GM12878 (cell line): ENCODE measurements at regions not wholly inside any gene's neighbourhood (a gene's known extent, or its start where the extent isn't known, plus 50 kb on each side); places are given as distances from the start of the nearest gene placed in this dataset.
"Not testable (repeated sequence)": the region's sequence is repeated elsewhere in the genome, so short reads cannot be mapped to it uniquely, and the experiment has no call there.

Experiments used
- ATAC-seq: fragments of 200-7000 bp; cut with Tn5 transposase; 3 replicates; pipeline ENCODE4 v1.9.1; 2020; ENCODE audit warnings: mild to moderate bottlenecking, moderate library complexity
- BruUV-seq: library from RNA; stranded (reverse); fragments of 400-500 nt; replicated peaks from 2 replicates; lab custom pipeline; 2021; lab: Mats Ljungman, UMichigan
- CTCF ChIA-PET: fragments of 300-600 bp; sonication (Branson Sonifier 250); formaldehyde crosslinking; extraction: SDS; loops from one replicate; lab custom pipeline; 2021; ENCODE audit warnings: inconsistent platforms; lab: Yijun Ruan, JAX
- POLR2A ChIA-PET: fragments of 350-600 bp; formaldehyde crosslinking; extraction: SDS; loops from one replicate; lab custom pipeline; 2021; ENCODE audit warnings: inconsistent platforms; lab: Charles Lee
- RAD21 ChIA-PET: fragments of 300-600 bp; sonication (Branson Sonifier 250); formaldehyde crosslinking; loops from one replicate; lab custom pipeline; 2023; ENCODE audit warnings: antibody characterized with exemption; ENCODE audit not compliant: unreplicated experiment; lab: Charles Lee
- SMC1A ChIA-PET: fragments of 300-600 bp; sonication (Branson Sonifier 250); formaldehyde crosslinking; loops from one replicate; lab custom pipeline; 2023; ENCODE audit not compliant: unreplicated experiment, uncharacterized antibody; lab: Charles Lee
- DNase-seq: peaks from one replicate; pipeline ENCODE4 v3.0.0-alpha.2; 2011; ENCODE audit warnings: low read depth, low spot score
- FAIRE-seq: peaks from 3 replicates; lab custom pipeline; 2011; peaks lifted over from hg19 to GRCh38; lab: Jason Lieb, UNC
- H2AFZ ChIP-seq: 2 replicates; pipeline ENCODE4 v1.6.0; 2011; ENCODE audit warnings: low read depth, low read length, control low read depth; ENCODE audit not compliant: control insufficient read depth
- H3K27ac ChIP-seq: 2 replicates; pipeline ENCODE4 v1.5.1; 2011; ENCODE audit warnings: control low read depth; ENCODE audit not compliant: control insufficient read depth, insufficient read depth
- H3K27me3 ChIP-seq, 2 experiments: replicated peaks in 1 of 2; 2 replicates each; pipeline versions ENCODE4 v1.6.0 to v1.6.1; 2011; ENCODE audit warnings: low read length in 1 of 2; ENCODE audit not compliant: control insufficient read depth in 2 of 2, insufficient read depth in 2 of 2
- H3K36me3 ChIP-seq, 2 experiments: 2 replicates each; pipeline ENCODE4 v1.5.1; 2011; ENCODE audit warnings: low read length in 1 of 2; ENCODE audit not compliant: control insufficient read depth in 2 of 2, insufficient read depth in 2 of 2
- H3K4me1 ChIP-seq: 2 replicates; pipeline ENCODE4 v1.6.1; 2011; ENCODE audit warnings: mild to moderate bottlenecking, low read length, moderate library complexity, mixed read lengths; ENCODE audit not compliant: control insufficient read depth, insufficient read depth
- H3K4me2 ChIP-seq: 2 replicates; pipeline ENCODE4 v1.6.0; 2011; ENCODE audit warnings: control low read depth; ENCODE audit not compliant: control insufficient read depth, insufficient read depth
- H3K4me3 ChIP-seq: fragments of 200-600 bp; sonication (generic); 2 replicates; pipeline ENCODE4 v1.5.1; 2016
- H3K79me2 ChIP-seq: 2 replicates; pipeline ENCODE4 v1.6.0; 2011; ENCODE audit warnings: low read length; ENCODE audit not compliant: control insufficient read depth, insufficient read depth
- H3K9ac ChIP-seq: 2 replicates; pipeline ENCODE4 v1.8.0; 2011; ENCODE audit warnings: low read length, control low read depth, mixed read lengths; ENCODE audit not compliant: control insufficient read depth, insufficient read depth
- H3K9me3 ChIP-seq: replicated peaks from 3 replicates; pipeline ENCODE4 v1.5.1; 2011; ENCODE audit warnings: mild to moderate bottlenecking, low read length; ENCODE audit not compliant: control insufficient read depth, insufficient read depth
- H4K20me1 ChIP-seq: 2 replicates; pipeline ENCODE4 v1.6.0; 2011; ENCODE audit not compliant: control insufficient read depth, insufficient read depth
- MTA3 ChIP-seq: IDR thresholded peaks from 2 replicates; pipeline ENCODE4 v1.6.1; 2012; ENCODE audit warnings: low read length, inconsistent platforms, borderline replicate concordance
- MYB ChIP-seq: fragments of 150-350 bp; IDR thresholded peaks from 2 replicates; pipeline ENCODE4 v1.6.1; 2014; ENCODE audit warnings: mild to moderate bottlenecking, low read depth, low read length, borderline replicate concordance
- NR2C1 ChIP-seq: fragments of 450-650 bp; IDR thresholded peaks from 2 replicates; pipeline ENCODE4 v1.6.1; 2017; ENCODE audit warnings: antibody characterized with exemption, mild to moderate bottlenecking, moderate library complexity
- NRF1 ChIP-seq: conservative IDR thresholded peaks from 2 replicates; pipeline ENCODE4 v1.6.1; 2011; ENCODE audit warnings: mild to moderate bottlenecking, low read depth, low read length, improper control_type of control experiment
- RCOR1 ChIP-seq: conservative IDR thresholded peaks from 2 replicates; pipeline ENCODE4 v1.6.1; 2012; ENCODE audit warnings: low read depth, low read length, improper control_type of control experiment
- SPI1 ChIP-seq: IDR thresholded peaks from 2 replicates; pipeline ENCODE4 v1.6.1; 2011; ENCODE audit warnings: low read depth, mild to moderate bottlenecking, low read length, moderate library complexity, borderline replicate concordance; ENCODE audit not compliant: insufficient read depth
- YBX1 ChIP-seq: fragments of 450-650 bp; IDR thresholded peaks from 2 replicates; pipeline ENCODE4 v1.6.1; 2016; ENCODE audit warnings: antibody characterized with exemption
- WGBS: methylation state at CpG from one replicate; pipeline ENCODE4 v1.1.6; 2016; ENCODE audit warnings: low lambda C conversion rate; ENCODE audit not compliant: insufficient replicate concordance, insufficient coverage; ENCODE audit errors: missing lambda C conversion rate; 5-methylcytosine and 5-hydroxymethylcytosine counted together
- in situ Hi-C: fragments of 300-500 bp; cut with MboI; formaldehyde crosslinking; loops from 9 replicates; pipeline ENCODE4 v1.14.3; 2018; ENCODE audit warnings: mixed read lengths
- intact Hi-C: fragments of 100-400 bp; cut with micrococcal nuclease; formaldehyde crosslinking; loops from one replicate; pipeline ENCODE4 v1.14.2; 2022; ENCODE audit not compliant: unreplicated experiment
- TF ChIP-seq, protein P1 (sequence below): fragments of 450-650 bp; IDR thresholded peaks from 2 replicates; pipeline ENCODE4 v1.6.1; 2017; ENCODE audit warnings: mild to moderate bottlenecking, moderate library complexity
- TF ChIP-seq, protein P2 (sequence below): IDR thresholded peaks from 2 replicates; pipeline ENCODE4 v1.6.1; 2011; ENCODE audit warnings: low read depth, low read length, improper control_type of control experiment, borderline replicate concordance
- TF ChIP-seq, protein P3 (sequence below): fragments of 450-650 bp; IDR thresholded peaks from 2 replicates; pipeline ENCODE4 v1.6.1; 2017; ENCODE audit warnings: borderline replicate concordance
- TF ChIP-seq, protein P4 (sequence below): IDR thresholded peaks from 2 replicates; pipeline ENCODE4 v1.6.1; 2012; ENCODE audit warnings: low read length, inconsistent platforms

DNA sequence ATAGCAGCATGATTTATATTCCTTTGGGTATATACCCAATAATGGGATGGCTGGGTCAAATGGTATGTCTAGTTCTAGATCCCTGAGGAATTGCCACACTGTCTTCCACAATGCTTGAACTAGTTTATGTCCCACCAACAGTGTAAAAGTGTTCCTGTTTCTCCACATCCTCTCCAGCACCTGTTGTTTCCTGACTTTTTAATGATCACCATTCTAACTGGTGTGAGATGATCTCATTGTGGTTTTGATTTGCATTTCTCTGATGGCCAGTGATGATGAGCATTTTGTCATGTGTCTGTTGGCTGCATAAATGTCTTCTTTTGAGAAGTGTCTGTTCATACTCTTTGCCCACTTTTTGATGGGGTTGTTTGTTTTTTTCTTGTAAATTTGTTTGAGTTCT lies 54.0 kb upstream of the GPR89A start:
- in situ Hi-C loops, POLR2A ChIA-PET, H3K79me2 ChIP-seq: not testable (repeated sequence)

DNA sequence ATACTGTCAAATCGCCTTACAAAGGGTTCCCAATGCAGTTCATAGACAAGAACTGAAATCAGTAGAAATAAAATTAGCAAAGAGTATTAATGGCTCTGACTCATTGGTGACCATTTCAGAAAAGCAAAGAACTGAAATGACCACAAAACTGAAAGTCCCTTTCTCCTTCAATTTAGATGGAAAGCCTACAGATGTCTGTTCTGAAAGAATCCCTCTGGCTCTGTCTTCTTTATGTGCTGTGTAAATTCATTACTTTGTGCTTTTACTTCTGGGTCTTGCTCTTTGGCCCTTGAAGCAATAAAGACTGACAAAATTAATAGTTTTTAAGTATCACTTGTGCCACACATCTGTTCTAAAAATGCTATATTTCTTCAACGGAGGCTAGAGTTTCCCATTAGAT lies 62.7 kb upstream of the GPR89A start:
- no TSS peak for BruUV-seq
- H3K36me3 ChIP-seq = no peaks in the 10 kb centered on the region
- WGBS = 44% methylated on average over 2 of the region's 2 CpGs
- no peaks in the 10 kb centered on the region for H4K20me1 ChIP-seq
- H3K9me3 ChIP-seq = no peaks in the 10 kb centered on the region
- H3K4me2 ChIP-seq = no peak overlapping the region
- H3K4me3 ChIP-seq = no peak overlapping the region
- in situ Hi-C loops = no loop called here
- intact Hi-C loops = no loop called here
- no peak overlapping the region for H3K9ac ChIP-seq
- RAD21 ChIA-PET = no interaction called here
- H2AFZ ChIP-seq = no peak overlapping the region
- ATAC-seq (no peak), FAIRE-seq (no peak), DNase-seq (no peak)
- H3K27me3 ChIP-seq = no peaks in the 10 kb centered on the region
- SMC1A ChIA-PET = no interaction called here
- CTCF ChIA-PET = no interaction called here
- no peak overlapping the region for H3K27ac ChIP-seq
- H3K79me2 ChIP-seq = no peaks in the 10 kb centered on the region
- H3K4me1 ChIP-seq = no peaks in the 10 kb centered on the region
- POLR2A ChIA-PET = no interaction called here
- TF ChIP-seq, protein P1, sequence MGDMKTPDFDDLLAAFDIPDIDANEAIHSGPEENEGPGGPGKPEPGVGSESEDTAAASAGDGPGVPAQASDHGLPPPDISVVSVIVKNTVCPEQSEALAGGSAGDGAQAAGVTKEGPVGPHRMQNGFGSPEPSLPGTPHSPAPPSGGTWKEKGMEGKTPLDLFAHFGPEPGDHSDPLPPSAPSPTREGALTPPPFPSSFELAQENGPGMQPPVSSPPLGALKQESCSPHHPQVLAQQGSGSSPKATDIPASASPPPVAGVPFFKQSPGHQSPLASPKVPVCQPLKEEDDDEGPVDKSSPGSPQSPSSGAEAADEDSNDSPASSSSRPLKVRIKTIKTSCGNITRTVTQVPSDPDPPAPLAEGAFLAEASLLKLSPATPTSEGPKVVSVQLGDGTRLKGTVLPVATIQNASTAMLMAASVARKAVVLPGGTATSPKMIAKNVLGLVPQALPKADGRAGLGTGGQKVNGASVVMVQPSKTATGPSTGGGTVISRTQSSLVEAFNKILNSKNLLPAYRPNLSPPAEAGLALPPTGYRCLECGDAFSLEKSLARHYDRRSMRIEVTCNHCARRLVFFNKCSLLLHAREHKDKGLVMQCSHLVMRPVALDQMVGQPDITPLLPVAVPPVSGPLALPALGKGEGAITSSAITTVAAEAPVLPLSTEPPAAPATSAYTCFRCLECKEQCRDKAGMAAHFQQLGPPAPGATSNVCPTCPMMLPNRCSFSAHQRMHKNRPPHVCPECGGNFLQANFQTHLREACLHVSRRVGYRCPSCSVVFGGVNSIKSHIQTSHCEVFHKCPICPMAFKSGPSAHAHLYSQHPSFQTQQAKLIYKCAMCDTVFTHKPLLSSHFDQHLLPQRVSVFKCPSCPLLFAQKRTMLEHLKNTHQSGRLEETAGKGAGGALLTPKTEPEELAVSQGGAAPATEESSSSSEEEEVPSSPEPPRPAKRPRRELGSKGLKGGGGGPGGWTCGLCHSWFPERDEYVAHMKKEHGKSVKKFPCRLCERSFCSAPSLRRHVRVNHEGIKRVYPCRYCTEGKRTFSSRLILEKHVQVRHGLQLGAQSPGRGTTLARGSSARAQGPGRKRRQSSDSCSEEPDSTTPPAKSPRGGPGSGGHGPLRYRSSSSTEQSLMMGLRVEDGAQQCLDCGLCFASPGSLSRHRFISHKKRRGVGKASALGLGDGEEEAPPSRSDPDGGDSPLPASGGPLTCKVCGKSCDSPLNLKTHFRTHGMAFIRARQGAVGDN = no peak
- TF ChIP-seq NR2C1 = no peak
- no peak for TF ChIP-seq MTA3
- TF ChIP-seq, protein P2, sequence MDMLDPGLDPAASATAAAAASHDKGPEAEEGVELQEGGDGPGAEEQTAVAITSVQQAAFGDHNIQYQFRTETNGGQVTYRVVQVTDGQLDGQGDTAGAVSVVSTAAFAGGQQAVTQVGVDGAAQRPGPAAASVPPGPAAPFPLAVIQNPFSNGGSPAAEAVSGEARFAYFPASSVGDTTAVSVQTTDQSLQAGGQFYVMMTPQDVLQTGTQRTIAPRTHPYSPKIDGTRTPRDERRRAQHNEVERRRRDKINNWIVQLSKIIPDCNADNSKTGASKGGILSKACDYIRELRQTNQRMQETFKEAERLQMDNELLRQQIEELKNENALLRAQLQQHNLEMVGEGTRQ = no peak
- no peak for TF ChIP-seq SPI1
- TF ChIP-seq, protein P3, sequence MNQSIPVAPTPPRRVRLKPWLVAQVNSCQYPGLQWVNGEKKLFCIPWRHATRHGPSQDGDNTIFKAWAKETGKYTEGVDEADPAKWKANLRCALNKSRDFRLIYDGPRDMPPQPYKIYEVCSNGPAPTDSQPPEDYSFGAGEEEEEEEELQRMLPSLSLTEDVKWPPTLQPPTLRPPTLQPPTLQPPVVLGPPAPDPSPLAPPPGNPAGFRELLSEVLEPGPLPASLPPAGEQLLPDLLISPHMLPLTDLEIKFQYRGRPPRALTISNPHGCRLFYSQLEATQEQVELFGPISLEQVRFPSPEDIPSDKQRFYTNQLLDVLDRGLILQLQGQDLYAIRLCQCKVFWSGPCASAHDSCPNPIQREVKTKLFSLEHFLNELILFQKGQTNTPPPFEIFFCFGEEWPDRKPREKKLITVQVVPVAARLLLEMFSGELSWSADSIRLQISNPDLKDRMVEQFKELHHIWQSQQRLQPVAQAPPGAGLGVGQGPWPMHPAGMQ = no peak
- TF ChIP-seq, protein P4, sequence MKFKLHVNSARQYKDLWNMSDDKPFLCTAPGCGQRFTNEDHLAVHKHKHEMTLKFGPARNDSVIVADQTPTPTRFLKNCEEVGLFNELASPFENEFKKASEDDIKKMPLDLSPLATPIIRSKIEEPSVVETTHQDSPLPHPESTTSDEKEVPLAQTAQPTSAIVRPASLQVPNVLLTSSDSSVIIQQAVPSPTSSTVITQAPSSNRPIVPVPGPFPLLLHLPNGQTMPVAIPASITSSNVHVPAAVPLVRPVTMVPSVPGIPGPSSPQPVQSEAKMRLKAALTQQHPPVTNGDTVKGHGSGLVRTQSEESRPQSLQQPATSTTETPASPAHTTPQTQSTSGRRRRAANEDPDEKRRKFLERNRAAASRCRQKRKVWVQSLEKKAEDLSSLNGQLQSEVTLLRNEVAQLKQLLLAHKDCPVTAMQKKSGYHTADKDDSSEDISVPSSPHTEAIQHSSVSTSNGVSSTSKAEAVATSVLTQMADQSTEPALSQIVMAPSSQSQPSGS = no peak
- no peak for TF ChIP-seq NRF1
- no peak for TF ChIP-seq RCOR1
- TF ChIP-seq YBX1 = no peak
- no peak for TF ChIP-seq MYB

More for the DNA sequence above, 54.0 kb upstream of the GPR89A start:
- FAIRE-seq, SMC1A ChIA-PET, BruUV-seq, H4K20me1 ChIP-seq, RAD21 ChIA-PET, intact Hi-C loops, DNase-seq, H3K27ac ChIP-seq, H3K9ac ChIP-seq, H3K27me3 ChIP-seq, H3K36me3 ChIP-seq, CTCF ChIA-PET, H3K4me2 ChIP-seq, H2AFZ ChIP-seq, ATAC-seq, H3K4me3 ChIP-seq, H3K9me3 ChIP-seq, H3K4me1 ChIP-seq: not testable (repeated sequence)
